GM21390 (cell line): ENCODE measurements at regions not wholly inside any gene's neighbourhood (a gene's known extent, or its start where the extent isn't known, plus 50 kb on each side); places are given as distances from the start of the nearest gene placed in this dataset.
"Not testable (repeated sequence)": the region's sequence is repeated elsewhere in the genome, so short reads cannot be mapped to it uniquely, and the experiment has no call there.

ENCODE experiments used
- ATAC-seq: cut with Tn5 transposase; IDR thresholded peaks from one replicate; pipeline ENCODE4 v1.9.1; 2021; ENCODE audit not compliant: unreplicated experiment

DNA sequence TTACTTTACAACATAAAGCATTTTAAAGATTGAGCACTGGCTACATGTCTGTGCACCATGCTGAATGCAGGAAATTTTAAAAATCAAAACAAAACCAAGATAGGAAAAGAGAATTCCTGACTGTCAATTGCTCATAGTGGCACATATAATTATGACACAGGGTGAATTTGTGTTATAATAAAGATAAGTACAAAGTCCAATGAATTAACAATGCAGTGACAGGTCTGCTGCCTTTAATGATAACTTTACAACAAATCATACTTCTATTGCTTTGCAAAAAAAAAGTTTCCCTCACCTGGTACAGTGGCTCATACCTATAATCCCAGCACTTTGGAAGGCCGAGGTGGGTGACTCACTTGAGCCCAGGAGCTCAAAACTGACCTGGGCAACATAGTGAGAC lies 93.8 kb upstream of the OSBPL8 start:
- no peak for ATAC-seq

DNA sequence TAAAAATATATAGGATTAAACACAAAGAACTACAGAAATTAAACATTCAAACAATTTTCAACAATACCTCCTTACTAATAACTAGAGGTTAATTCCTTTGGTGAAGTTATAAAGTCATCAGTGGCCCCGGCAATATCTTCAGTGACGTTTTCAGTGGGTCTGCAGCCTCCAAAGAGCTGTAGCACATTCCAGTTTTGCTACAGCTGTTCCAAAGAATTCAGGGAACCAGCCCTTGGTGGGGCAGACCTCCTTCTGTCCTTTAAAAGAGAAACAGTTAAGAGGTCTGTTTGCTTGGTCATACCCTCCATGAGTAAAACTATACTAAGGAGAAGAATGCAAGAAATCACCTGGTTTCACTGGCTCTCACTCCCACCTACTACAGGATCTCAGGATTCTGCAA lies 99.2 kb upstream of the ZDHHC17 start:
- ATAC-seq: no peak

GRCh38 chr12:76666290-76666835 lies 97.6 kb upstream of the ZDHHC17 start:
- ATAC-seq: no peak

DNA sequence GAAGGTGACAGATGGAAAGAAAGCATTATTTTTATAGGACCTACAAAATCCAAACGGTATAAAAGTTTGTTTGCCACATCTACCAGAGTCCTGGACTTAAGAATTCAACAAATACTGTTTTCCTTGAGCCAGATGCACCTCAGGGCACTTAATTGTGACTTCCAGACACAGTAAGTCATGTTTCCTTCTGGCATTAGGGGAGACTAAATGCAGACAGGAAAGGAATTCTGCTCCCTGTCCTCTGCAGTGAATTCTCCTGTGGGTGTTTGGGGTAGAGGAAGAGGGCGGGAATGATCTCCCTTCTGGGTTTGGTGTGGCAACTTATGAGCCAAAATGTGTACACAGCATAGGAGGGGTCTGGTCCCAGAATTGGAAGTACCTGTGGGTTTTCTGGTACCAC lies 93.9 kb upstream of the ZDHHC17 start:
- no peak for ATAC-seq

DNA sequence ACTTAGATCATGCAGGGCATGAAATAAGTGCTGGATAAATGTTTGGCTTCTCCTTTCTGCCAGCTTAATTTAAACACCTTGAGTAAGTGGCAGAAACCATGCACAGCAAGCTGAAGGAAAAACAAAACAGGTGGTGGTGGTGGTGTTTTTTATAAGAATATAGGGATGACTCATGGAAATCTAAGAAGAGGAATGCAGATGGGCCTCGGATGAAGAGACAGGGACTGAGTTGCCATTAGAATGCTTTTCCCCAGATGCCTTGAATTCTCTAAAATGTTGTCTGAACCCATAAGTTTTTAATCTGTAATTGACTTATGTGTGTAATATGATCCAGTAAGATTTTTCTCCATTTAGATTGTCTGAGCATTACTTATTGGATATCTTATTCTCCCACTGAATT lies 93.1 kb upstream of the ZDHHC17 start:
- no peak for ATAC-seq

GRCh38 chr12:76674669-76675315 lies 89.1 kb upstream of the ZDHHC17 start:
- no peak for ATAC-seq

GRCh38 chr12:76676261-76676660 lies 87.7 kb upstream of the ZDHHC17 start:
- not testable (repeated sequence) for ATAC-seq

- ATAC-seq: no peak
These were observed 84.9 kb upstream of the ZDHHC17 start for GRCh38 chr12:76678992-76679391.

DNA sequence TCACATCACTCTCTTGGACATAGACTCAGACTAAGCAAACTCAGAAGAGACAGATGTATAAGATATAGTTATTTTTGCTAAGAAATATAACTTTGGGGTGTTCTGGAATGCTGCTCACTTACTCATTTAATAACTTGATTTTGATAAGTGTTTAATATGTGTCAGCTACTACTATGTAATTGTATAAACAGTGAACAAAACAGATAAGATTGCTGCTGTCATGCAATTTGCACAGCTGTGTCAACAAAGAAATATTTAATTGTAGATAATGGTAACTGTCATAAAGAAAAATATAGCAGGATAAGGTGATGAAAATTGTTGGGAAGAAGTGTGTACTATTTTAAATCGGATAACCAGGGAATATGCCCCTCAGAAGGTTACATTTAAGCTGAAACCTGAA lies 84.1 kb upstream of the ZDHHC17 start:
- ATAC-seq: no peak

DNA sequence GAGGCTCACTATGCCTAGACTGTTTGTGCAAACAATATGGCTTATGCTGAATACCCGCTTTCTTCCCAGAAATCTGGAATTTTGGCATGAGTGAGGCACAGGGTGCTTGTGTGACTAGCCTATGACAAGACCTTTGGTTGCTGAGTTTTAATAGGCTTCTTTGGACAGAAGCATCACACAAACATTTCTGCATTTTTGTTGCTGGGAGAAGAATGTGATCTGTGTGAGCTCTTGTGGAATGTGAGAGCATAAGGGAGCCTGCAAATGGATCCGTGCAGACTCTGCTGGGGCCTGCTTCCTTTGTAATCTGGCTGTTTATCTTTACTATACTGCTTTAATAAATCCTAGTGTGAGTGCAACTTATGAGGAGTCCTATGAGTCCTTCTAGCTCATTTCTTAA lies 83.0 kb upstream of the ZDHHC17 start:
- ATAC-seq: no peak

- no peak for ATAC-seq
These were observed 78.7 kb upstream of the ZDHHC17 start for GRCh38 chr12:76685246-76685678.

- no peak for ATAC-seq
These were observed 75.9 kb upstream of the ZDHHC17 start for GRCh38 chr12:76687981-76688380.

DNA sequence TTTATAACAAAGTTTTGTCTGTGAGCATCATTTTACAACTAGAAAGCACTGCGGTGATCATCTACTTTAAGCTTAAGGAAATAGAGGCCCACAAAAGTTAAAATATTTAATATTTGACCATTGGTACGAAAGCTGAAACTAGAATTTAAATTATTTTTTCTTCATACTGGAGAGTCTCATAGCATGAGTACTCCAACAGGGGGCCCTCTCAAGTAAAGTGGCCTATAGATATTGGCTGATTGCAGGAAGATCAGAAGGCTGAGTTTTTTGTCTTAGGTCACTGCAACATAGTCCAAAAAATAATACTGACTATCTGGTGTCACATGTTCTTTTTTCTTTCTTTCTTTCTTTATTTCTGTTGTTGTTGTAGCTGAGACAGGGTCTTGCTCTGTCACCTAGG lies 75.3 kb upstream of the ZDHHC17 start:
- ATAC-seq: no peak

GRCh38 chr12:76690921-76691700 lies 72.8 kb upstream of the ZDHHC17 start:
- ATAC-seq: no peak

DNA sequence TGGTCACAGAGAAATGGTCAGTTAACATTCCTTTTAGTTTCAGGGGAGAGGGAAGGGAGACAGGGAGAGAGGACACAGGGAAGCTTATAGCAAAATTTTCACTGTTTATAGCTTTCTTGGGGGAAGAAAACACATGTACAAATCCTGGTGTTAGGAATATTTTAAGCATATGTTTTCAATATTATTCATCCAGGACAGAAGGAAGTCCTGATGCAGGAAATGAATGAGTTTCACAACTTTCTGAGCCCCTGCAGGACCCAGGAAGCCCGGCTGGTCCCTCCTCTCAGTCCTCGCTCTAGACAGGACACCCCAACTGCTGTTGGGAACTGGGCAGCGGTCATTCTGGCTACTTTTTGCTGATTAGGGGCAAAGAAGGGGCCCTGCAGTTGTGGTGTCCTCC lies 71.1 kb upstream of the ZDHHC17 start:
- no peak for ATAC-seq

GRCh38 chr12:76694369-76694768 lies 69.5 kb upstream of the ZDHHC17 start:
- ATAC-seq: no peak

DNA sequence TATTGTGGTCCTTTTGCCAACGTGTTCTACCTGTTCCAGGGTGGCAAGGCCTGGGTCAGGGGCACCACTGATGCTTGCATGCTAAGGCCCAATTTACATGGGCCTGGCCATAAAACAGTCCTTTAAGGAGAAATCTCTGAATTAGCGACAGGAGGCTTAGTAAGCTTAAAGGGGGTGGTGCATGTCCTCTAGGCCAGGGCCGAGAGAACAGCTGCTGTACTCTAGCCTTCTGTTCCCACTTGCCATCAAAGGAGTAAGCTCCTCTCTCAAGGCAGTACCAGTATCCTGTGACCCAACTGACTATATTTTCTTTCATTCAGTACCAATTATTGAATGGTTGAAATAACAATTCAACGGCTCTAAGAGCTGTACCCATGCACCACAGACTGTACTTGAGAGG lies 67.7 kb upstream of the ZDHHC17 start:
- ATAC-seq: no peak

DNA sequence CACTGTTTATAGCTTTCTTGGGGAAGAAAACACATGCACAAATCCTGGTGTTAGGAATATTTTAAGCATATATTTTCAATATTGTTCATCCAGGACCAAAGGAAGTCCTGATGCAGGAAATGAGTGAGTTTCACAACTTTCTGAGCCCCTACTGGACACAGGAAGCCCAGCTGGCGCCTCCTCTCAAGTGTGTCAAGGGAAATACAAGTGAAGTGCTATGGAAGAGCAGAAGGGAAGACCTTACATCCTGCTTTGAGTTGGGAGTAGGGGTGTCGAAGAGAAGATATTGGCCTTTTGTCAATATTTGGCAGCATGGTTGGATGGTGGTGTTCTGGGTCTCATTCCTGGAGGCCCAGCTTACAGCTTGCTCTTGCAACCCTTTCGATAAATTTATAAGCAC lies 66.1 kb upstream of the ZDHHC17 start:
- no peak for ATAC-seq

DNA sequence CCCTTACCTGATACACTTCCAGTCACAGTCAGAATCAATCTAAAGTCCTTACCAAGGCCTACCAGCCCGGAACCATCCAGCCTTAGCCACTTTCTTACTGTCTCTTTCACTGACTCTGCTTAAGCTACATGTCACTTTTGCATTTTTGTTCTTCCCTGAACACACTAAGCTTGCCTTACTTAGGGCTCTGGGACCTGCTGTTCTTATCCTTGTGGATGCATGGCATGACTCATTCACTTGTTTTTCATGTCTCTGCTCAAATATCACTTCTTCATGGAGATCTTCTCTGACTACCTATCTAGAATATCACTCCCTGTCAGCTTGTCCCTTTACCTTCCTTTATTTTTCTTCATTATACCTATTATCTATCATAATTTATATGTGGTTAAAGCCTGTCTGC lies 65.6 kb upstream of the ZDHHC17 start:
- no peak for ATAC-seq

GRCh38 chr12:76698966-76699365 lies 64.9 kb upstream of the ZDHHC17 start:
- no peak for ATAC-seq

DNA sequence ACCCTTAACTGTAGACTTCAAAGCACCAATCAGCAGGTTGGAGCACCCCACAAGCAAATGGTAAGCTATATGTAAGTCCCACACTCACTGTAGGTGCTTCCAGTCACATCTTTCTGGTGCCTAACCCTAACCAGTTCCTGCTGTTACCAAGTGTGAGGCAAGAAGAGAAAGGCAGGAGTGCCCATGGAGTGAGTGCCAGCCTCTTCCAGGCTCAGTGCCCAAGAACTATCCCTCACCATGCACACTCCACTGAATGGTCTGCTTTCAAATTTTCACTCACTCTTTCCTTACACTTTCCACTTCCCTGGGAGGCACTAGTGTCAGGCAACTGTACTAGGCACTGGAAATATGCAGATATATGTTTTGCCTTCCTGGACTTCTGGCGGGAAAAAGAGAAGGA lies 62.2 kb upstream of the ZDHHC17 start:
- no peak for ATAC-seq

DNA sequence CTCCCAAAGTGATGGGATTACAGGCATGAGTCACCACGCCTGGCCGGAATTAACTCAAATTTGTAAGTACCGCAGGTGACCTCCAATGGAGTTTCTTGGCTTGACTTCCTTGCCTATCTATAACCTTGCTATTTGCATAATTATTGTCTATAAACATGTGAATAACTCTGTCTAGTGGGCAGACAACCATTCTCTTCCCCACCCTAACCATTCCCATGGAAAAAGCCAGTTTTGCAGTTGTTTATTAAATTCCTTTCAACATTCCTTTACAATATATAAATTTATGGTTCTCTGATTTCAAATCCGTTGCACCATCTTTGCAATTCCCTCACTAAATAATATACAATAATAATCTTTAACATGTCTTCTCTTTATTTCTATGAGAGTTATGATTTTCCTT lies 61.0 kb upstream of the ZDHHC17 start:
- no peak for ATAC-seq
